Osteoblast (primary cell): ENCODE measurements at regions not wholly inside any gene's neighbourhood (a gene's known extent, or its start where the extent isn't known, plus 50 kb on each side); places are given as distances from the start of the nearest gene placed in this dataset.

ENCODE experiments used
- DNase-seq: peaks from one replicate; pipeline ENCODE4 v3.0.0; 2011; ENCODE audit warnings: low spot score, mixed read lengths; ENCODE audit not compliant: insufficient read length; ENCODE audit errors: missing footprints
- H2AFZ ChIP-seq: 2 replicates; pipeline ENCODE4 v1.6.0; 2011; ENCODE audit warnings: mild to moderate bottlenecking, low read length
- H3K27ac ChIP-seq: 2 replicates; pipeline ENCODE4 v1.5.1; 2011; ENCODE audit warnings: mild to moderate bottlenecking, low read depth, low read length, moderate library complexity
- H3K27me3 ChIP-seq: 2 replicates; pipeline ENCODE4 v1.6.0; 2012; ENCODE audit warnings: mild to moderate bottlenecking, control low read depth, inconsistent platforms, low read length, moderate library complexity; ENCODE audit not compliant: insufficient read depth
- H3K36me3 ChIP-seq: 2 replicates; pipeline ENCODE4 v1.5.1; 2011; ENCODE audit warnings: mild to moderate bottlenecking, low read length, control low read depth, moderate library complexity; ENCODE audit not compliant: insufficient read depth
- H3K4me1 ChIP-seq: 2 replicates; pipeline ENCODE4 v1.5.1; 2011; ENCODE audit warnings: mild to moderate bottlenecking, low read length, control low read depth, moderate library complexity; ENCODE audit not compliant: insufficient read depth
- H3K4me2 ChIP-seq: 2 replicates; pipeline ENCODE4 v1.6.0; 2011; ENCODE audit warnings: mild to moderate bottlenecking, low read length; ENCODE audit not compliant: insufficient read depth
- H3K4me3 ChIP-seq: fragments of 200-600 bp; sonication (generic); 3 replicates; pipeline ENCODE4 v1.5.1; 2012; ENCODE audit warnings: mild to moderate bottlenecking, low read length, inconsistent platforms; ENCODE audit not compliant: insufficient read depth
- H3K79me2 ChIP-seq: 2 replicates; pipeline ENCODE4 v1.6.0; 2012; ENCODE audit warnings: mild to moderate bottlenecking, low read length, control low read depth, inconsistent platforms; ENCODE audit not compliant: insufficient read depth
- H3K9me3 ChIP-seq: 2 replicates; pipeline ENCODE4 v1.5.1; 2011; ENCODE audit warnings: low read depth, low read length, control low read depth
- H4K20me1 ChIP-seq: 2 replicates; pipeline ENCODE4 v1.6.0; 2012; ENCODE audit warnings: mild to moderate bottlenecking, low read length, control low read depth; ENCODE audit not compliant: insufficient read depth
- CTCF ChIP-seq: IDR thresholded peaks from 2 replicates; pipeline ENCODE4 v1.5.1; 2011; ENCODE audit warnings: mild to moderate bottlenecking, low read depth, low read length, moderate library complexity; ENCODE audit errors: extremely low read depth

- TF ChIP-seq CTCF: no peak
- Histone ChIP-seq H4K20me1 (no peaks in the 10 kb centered on the region), H3K9me3 (no peaks in the 10 kb centered on the region), H3K27me3 (no peaks in the 10 kb centered on the region), H3K79me2 (no peaks in the 10 kb centered on the region), H2AFZ (no peak overlapping the region), H3K36me3 (no peaks in the 10 kb centered on the region), H3K27ac (no peak overlapping the region), H3K4me1 (peaks cover 15% of the 10 kb centered on the region), H3K4me3 (no peak overlapping the region), H3K4me2 (no peak overlapping the region)
- DNase-seq: no peak
Measured at GRCh38 chr16:66146798-66147197, 219.7 kb upstream of the CDH5 start.

- no peaks in the 10 kb centered on the region for H3K79me2 ChIP-seq
- no peaks in the 10 kb centered on the region for H3K36me3 ChIP-seq
- H3K27ac ChIP-seq: no peak overlapping the region
- TF ChIP-seq CTCF: no peak
- H4K20me1 ChIP-seq: no peaks in the 10 kb centered on the region
- no peak overlapping the region for H3K4me3 ChIP-seq
- no peaks in the 10 kb centered on the region for H3K9me3 ChIP-seq
- no peaks in the 10 kb centered on the region for H3K4me1 ChIP-seq
- no peaks in the 10 kb centered on the region for H3K27me3 ChIP-seq
- H2AFZ ChIP-seq: no peak overlapping the region
- DNase-seq: no peak
- H3K4me2 ChIP-seq: no peak overlapping the region
Measured at GRCh38 chr16:66144641-66145040, 221.8 kb upstream of the CDH5 start.

GRCh38 chr16:66143415-66143814 is 223.1 kb upstream of the CDH5 start:
- no peak overlapping the region for H3K4me2 ChIP-seq
- no peak overlapping the region for H3K4me3 ChIP-seq
- H3K9me3 ChIP-seq: no peaks in the 10 kb centered on the region
- H3K27me3 ChIP-seq: no peaks in the 10 kb centered on the region
- no peak overlapping the region for H2AFZ ChIP-seq
- peak; percentile 52 for DNase-seq
- H4K20me1 ChIP-seq: no peaks in the 10 kb centered on the region
- H3K79me2 ChIP-seq: no peaks in the 10 kb centered on the region
- TF ChIP-seq CTCF: no peak
- H3K27ac ChIP-seq: no peak overlapping the region
- no peaks in the 10 kb centered on the region for H3K4me1 ChIP-seq
- no peaks in the 10 kb centered on the region for H3K36me3 ChIP-seq

GRCh38 chr16:66141885-66142284 is 224.6 kb upstream of the CDH5 start:
- H3K4me3 ChIP-seq: no peak overlapping the region

More at GRCh38 chr16:66141885-66142284, 224.6 kb upstream of the CDH5 start:
- TF ChIP-seq CTCF: no peak
- Histone ChIP-seq H3K9me3 (no peaks in the 10 kb centered on the region), H3K4me2 (no peak overlapping the region), H3K79me2 (no peaks in the 10 kb centered on the region), H3K27ac (no peak overlapping the region), H3K27me3 (no peaks in the 10 kb centered on the region), H3K36me3 (no peaks in the 10 kb centered on the region), H4K20me1 (no peaks in the 10 kb centered on the region), H2AFZ (no peak overlapping the region), H3K4me1 (no peaks in the 10 kb centered on the region)
- DNase-seq: no peak
